ENCODE measurements at regions not wholly inside any gene's neighbourhood (a gene's known extent, or its start where the extent isn't known, plus 50 kb on each side); places are given as distances from the start of the nearest gene placed in this dataset.

- no peak for DNase-seq
These were observed 416.8 kb downstream of the LRATD1 start for GRCh38 chr2:15049096-15049993.

GRCh38 chr2:15050483-15050882 lies 418.0 kb downstream of the LRATD1 start:
- DNase-seq: no peak

GRCh38 chr2:15053542-15053941 lies 421.0 kb downstream of the LRATD1 start:
- no peak for DNase-seq

GRCh38 chr2:15058015-15058720 lies 425.7 kb downstream of the LRATD1 start:
- no peak for DNase-seq

GRCh38 chr2:15058721-15059157 lies 426.2 kb downstream of the LRATD1 start:
- DNase-seq: no peak

- DNase-seq: no peak
These were observed 427.5 kb downstream of the LRATD1 start for GRCh38 chr2:15059870-15060512.

- no peak for DNase-seq
These were observed 428.8 kb downstream of the LRATD1 start for GRCh38 chr2:15061268-15061667.

GRCh38 chr2:15066138-15066537 lies 433.6 kb downstream of the LRATD1 start:
- DNase-seq: no peak

- no peak for DNase-seq
These were observed 436.6 kb downstream of the LRATD1 start for GRCh38 chr2:15069149-15069548.

- no peak for DNase-seq
These were observed 440.3 kb downstream of the LRATD1 start for GRCh38 chr2:15072836-15073235.

- no peak for DNase-seq
These were observed 441.1 kb downstream of the LRATD1 start for GRCh38 chr2:15073664-15074063.

- no peak for DNase-seq
These were observed 441.8 kb downstream of the LRATD1 start for GRCh38 chr2:15074319-15074718.

GRCh38 chr2:15074751-15075700 lies 442.5 kb downstream of the LRATD1 start:
- no peak for DNase-seq

- no peak for DNase-seq
These were observed 444.2 kb downstream of the LRATD1 start for GRCh38 chr2:15076668-15077067.

- no peak for DNase-seq
These were observed 448.8 kb downstream of the LRATD1 start for GRCh38 chr2:15081356-15081755.

- DNase-seq: no peak
These were observed 449.9 kb downstream of the LRATD1 start for GRCh38 chr2:15082105-15083058.

GRCh38 chr2:15084826-15085489 lies 452.4 kb downstream of the LRATD1 start:
- no peak for DNase-seq

GRCh38 chr2:15092181-15092580 lies 459.7 kb downstream of the LRATD1 start:
- no peak for DNase-seq

- no peak for DNase-seq
These were observed 460.2 kb downstream of the LRATD1 start for GRCh38 chr2:15092691-15093090.

GRCh38 chr2:15094161-15094560 lies 461.6 kb downstream of the LRATD1 start:
- no peak for DNase-seq

- no peak for DNase-seq
These were observed 464.3 kb downstream of the NBAS start for GRCh38 chr2:15096873-15097272.
